Caki2 (cell line): ENCODE measurements at regions not wholly inside any gene's neighbourhood (a gene's known extent, or its start where the extent isn't known, plus 50 kb on each side); places are given as distances from the start of the nearest gene placed in this dataset.
"Not testable (repeated sequence)": the region's sequence is repeated elsewhere in the genome, so short reads cannot be mapped to it uniquely, and the experiment has no call there.

Source experiments
- DNase-seq: peaks from one replicate; pipeline ENCODE4 v3.0.0-alpha.2; 2015; ENCODE audit warnings: low read depth
- in situ Hi-C: cut with HindIII; loops from 2 replicates; pipeline ENCODE4 v1.10.0; 2016; ENCODE audit warnings: low sequenced_read_pairs, low pct_unique_long_range_greater_than_20kb, mixed read lengths

DNA sequence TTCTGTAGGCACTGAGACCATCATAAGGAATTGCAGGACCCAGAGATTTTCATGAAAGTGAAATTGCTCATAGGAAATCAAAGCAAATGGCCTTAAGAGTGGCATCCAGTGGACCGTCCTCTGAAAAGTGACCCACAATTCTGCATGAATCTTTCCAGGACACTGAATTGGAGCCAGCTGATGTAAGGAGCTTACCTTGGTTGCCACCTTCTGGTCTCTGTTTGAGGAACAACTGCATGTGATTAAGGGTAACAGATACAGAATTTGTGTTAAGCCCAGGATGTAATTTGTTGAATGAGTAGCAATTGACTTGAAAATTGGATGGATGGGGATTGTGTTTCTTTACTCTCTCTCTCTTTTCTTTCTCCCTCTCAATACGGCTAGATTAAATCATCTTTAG lies 49.9 kb upstream of the GAS1 start:
- DNase-seq = no peak
- in situ Hi-C loops = no loop called here

DNA sequence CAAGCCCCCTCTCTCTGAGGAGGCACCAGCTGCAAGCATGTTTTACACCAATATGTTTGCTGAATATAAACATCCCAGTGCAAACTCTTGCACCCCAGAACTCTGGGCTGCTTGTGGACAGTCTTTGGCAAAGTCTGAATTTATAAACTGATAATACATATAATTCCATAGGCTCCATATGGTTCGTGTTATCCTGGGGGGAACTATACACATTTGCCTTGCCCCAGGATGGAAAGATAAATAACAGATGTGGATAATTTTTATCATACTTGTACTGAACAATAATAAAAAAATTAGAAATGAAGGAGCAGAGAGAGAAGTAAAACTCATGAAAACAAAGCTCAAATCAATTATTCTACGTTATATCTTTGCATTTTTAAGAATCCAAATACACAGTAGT lies 50.6 kb upstream of the GAS1 start:
- in situ Hi-C loops = no loop called here
- no peak for DNase-seq

- in situ Hi-C loops = no loop called here
- DNase-seq = no peak
Observed at GRCh38 chr9:87002517-87002916, 55.2 kb upstream of the GAS1 start.

DNA sequence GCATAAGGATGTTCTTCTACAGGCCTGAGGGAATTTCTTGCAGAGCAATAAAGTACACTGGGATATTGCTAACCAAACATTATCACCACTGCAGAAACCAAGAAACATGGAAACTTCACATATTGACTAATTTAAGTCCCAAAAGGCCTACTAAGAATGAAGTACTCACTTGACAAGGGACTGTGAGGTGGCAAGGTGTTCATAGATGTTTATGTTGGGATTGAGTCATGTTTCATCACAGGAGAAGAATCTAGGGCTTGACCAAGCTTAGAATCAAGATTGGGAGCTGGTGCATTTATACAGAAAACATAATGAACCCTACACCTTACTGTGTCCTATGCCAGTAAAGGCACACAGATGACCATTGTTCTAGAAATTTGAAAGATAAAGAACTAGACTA lies 56.7 kb upstream of the GAS1 start:
- no peak for DNase-seq
- in situ Hi-C loops = no loop called here

DNA sequence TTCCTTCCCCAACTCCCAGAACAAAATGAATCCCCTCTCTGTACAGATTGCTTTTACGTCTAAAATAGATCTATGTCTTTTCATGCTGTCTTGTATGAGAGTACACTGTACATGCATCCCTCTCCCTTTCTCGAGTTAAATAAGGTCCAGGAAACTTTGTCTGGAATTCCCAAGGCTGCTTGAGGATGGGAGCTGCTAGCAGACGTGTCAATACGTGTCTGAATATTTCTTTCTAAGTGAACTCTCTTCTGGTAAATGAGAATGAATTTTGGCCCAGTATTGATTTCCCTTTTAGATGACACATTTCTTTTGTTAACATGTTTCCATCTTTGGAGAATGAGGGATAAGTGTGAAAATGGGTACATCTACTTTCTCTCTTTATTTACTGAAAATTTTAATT lies 59.6 kb upstream of the GAS1 start:
- in situ Hi-C loops = no loop called here

GRCh38 chr9:87007711-87008366 lies 60.5 kb upstream of the GAS1 start:
- in situ Hi-C loops = no loop called here
- no peak for DNase-seq

More for the DNA sequence above, 59.6 kb upstream of the GAS1 start:
- no peak for DNase-seq

GRCh38 chr9:87008667-87009066 lies 61.4 kb upstream of the GAS1 start:
- in situ Hi-C loops = no loop called here
- DNase-seq = no peak

- in situ Hi-C loops = no loop called here
- no peak for DNase-seq
Observed at GRCh38 chr9:87010626-87011025, 63.3 kb upstream of the GAS1 start.

GRCh38 chr9:87011551-87011950 lies 64.2 kb upstream of the GAS1 start:
- no peak for DNase-seq
- in situ Hi-C loops = no loop called here

GRCh38 chr9:87013490-87013889 lies 66.2 kb upstream of the GAS1 start:
- no peak for DNase-seq
- in situ Hi-C loops = no loop called here

DNA sequence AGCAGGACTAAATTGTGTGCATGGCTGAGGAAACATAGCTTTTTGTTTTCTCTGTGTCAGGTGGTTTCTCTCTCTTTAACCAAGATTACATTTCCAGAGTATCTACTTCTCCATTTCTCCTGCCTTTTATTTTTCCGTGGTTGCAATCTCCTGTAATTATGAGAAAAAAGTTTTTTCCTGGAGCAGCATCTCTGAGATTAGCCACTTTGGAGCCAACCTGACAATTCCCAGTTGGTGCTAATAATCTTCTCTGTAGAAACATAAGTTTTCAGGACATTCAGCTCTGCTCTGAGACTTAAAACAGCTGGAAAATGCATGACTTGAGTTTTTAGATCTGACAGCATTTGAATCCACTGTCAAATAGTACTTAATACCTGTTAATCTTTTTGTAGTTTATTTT lies 67.1 kb upstream of the GAS1 start:
- in situ Hi-C loops = no loop called here
- no peak for DNase-seq

DNA sequence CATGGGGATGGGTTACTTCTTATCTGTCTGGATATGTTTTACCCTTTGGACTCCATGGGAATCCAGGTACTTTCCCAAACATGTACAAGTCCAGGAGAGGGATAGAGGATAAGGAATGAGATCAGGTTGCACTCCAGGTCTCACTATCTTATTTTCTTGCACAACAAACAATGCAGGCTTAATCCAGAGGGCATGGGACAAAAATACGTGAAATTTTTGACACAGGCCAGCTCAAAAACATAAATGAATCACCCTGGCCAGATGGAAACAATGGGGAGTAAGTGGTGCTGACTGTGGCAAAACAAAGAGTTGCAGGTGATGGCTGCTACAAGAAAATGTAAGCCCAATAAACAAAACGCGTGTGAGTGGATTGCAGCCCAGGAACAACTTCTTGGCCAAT lies 69.4 kb upstream of the GAS1 start:
- no peak for DNase-seq
- in situ Hi-C loops = no loop called here

DNA sequence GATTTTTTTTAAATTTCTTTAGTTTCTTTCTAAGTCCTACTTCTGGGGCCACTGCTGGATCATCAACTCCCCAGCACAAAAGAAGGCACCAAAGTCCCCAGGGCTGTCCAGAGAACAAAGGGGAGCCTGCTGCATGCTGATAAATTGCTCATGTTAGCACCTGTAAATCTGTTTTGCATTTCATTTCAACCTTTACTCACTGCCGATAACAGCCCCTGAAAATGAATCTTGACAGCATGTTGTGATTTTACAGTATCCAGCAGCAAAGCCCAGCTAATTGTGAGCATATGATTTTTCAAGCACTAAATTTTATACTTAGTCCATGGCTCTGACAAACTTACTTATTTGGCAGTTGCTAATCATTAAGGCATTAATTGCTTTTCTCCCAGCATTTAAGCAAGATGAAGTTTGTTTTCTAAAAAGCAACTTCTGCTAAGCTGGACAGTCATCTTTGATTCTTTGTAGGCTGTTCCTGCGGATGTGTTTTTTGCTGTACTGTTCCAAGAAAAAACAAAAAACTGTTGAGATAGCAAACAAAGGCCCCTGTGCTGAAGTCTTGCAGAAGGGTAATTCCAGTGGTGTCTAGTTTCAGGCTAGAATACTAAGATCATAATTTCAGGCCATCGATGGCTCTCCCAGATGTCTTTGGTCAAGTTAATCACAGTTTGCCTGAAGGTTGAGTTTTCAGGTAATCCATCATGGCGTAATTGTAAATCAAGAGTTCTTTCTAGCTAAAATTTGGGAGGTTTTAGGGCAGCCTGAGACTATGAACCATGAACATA lies 73.1 kb upstream of the GAS1 start:
- no peak for DNase-seq
- in situ Hi-C loops = no loop called here

DNA sequence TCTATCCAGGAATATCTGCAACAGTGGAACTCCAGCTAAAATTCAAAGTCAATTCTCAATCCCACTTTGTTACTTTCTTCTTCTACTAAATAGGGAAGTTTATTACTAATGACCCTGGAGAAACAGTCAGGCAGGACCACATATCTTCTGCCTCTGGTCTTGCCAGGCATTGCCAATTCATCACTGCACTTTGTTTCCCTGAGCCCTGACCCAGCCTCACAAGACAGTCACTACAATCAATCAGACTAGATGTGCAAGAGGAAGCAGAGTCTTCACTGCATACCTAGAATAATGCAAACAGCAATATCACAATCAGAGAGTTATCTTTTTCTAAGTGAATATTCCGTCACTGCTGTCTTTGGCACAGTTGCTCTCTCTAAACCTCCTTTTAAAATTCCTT lies 74.9 kb upstream of the GAS1 start:
- in situ Hi-C loops = no loop called here

GRCh38 chr9:87026204-87026603 lies 78.9 kb upstream of the GAS1 start:
- in situ Hi-C loops = no loop called here
- no peak for DNase-seq

More for the DNA sequence above, 74.9 kb upstream of the GAS1 start:
- no peak for DNase-seq

DNA sequence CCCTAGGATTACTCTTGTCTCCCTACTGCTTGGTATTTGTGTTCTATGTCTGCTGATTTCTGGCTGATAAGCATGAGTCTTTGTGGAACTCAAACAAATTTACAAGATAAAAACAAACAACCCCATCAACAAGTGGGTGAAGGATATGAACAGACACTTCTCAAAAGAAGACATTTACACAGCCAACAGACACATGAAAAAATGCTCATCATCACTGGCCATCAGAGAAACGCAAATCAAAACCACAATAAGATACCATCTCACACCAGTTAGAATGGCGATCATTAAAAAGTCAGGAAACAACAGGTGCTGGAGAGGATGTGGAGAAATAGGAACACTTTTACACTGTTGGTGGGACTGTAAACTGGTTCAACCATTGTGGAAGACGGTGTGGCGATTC lies 81.5 kb upstream of the GAS1 start:
- in situ Hi-C loops, DNase-seq: not testable (repeated sequence)

DNA sequence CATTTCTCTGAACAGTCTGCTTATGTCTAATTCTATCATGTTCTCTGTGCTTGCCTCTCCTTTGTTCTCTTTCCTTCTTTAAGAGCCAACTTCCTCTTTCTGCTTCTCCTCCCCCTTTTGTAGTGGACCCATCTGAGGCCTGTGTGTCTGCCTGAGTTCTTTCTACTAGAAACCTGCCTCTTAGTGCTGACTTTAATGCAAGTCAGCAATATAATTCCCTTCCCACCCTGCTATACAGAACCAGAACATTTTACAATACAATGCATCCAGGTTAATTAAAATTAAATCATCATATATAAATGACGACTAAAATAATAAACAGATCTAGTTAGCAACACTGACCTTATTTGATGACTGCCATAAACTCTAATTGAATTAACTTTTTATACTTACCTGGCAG lies 82.6 kb upstream of the GAS1 start:
- no peak for DNase-seq
- in situ Hi-C loops = no loop called here

DNA sequence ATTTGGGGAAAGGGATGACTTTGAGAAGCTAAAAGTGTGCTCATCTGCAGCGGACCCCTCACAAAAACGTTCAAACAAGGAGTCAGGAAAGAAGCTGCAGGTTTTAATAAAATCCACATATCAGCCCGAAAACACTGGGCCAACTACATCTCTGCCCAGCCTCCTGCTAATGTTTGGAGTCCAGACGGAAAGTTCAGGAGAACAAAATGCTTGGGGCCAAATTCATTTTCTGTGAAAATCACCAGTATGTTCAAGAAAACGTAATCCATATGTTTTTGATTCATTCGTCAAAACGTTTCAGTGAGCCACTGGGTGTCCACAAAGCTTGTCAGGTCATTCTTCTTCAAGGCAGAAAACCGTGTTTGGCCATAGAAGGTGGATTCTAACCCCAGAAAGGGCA lies 87.5 kb upstream of the GAS1 start:
- in situ Hi-C loops = no loop called here
- no peak for DNase-seq

- DNase-seq = no peak
- in situ Hi-C loops = no loop called here
Observed at GRCh38 chr9:87035879-87036278, 88.6 kb upstream of the GAS1 start.

DNA sequence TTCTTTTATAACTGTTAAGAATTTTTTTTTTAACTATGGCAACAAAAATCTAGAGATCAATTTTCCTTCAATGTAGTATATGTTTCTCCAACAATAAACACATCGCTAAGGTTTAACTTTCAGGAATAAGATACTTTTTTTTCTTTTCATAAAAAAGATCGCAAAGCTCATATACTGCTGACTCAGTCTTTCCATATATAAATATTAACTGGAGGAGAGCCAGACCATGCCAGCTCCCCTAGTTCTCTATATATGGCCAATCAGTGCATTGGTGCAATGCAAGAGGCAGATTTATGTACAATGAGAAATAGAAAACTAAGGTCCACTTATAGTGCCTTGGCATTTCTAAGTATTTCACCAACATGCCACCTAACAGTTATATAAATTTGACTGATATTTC lies 89.2 kb upstream of the GAS1 start:
- in situ Hi-C loops = no loop called here
- no peak for DNase-seq
